ENCODE measurements at regions not wholly inside any gene's neighbourhood (a gene's known extent, or its start where the extent isn't known, plus 50 kb on each side); places are given as distances from the start of the nearest gene placed in this dataset.
"Not testable (repeated sequence)": the region's sequence is repeated elsewhere in the genome, so short reads cannot be mapped to it uniquely, and the experiment has no call there.

GRCh38 chr13:86584301-86584700 lies 785.1 kb upstream of the SLITRK6 start:
- DNase-seq, result no peak

- no peak for DNase-seq
Observed at GRCh38 chr13:86585835-86586234, 786.6 kb upstream of the SLITRK6 start.

- DNase-seq, result no peak
Observed at GRCh38 chr13:86591862-86592261, 792.6 kb upstream of the SLITRK6 start.

- DNase-seq, result no peak
Observed at GRCh38 chr13:86601351-86601750, 802.1 kb upstream of the SLITRK6 start.

GRCh38 chr13:86606264-86606663 lies 807.0 kb upstream of the SLITRK6 start:
- DNase-seq, result no peak

GRCh38 chr13:86608701-86609100 lies 809.5 kb upstream of the SLITRK6 start:
- DNase-seq, result no peak

- no peak for DNase-seq
Observed at GRCh38 chr13:86633346-86633745, 834.1 kb upstream of the SLITRK6 start.

- not testable (repeated sequence) for DNase-seq
Observed at GRCh38 chr13:86651171-86651570, 852.0 kb upstream of the SLITRK6 start.

GRCh38 chr13:86653009-86653408 lies 853.8 kb upstream of the SLITRK6 start:
- DNase-seq, result no peak

- no peak for DNase-seq
Observed at GRCh38 chr13:86655561-86655960, 856.3 kb upstream of the SLITRK6 start.

GRCh38 chr13:86660090-86660489 lies 860.9 kb upstream of the SLITRK6 start:
- no peak for DNase-seq

GRCh38 chr13:86665842-86666241 lies 866.6 kb upstream of the SLITRK6 start:
- DNase-seq, result no peak

GRCh38 chr13:86673931-86674431 lies 874.8 kb upstream of the SLITRK6 start:
- no peak for DNase-seq

GRCh38 chr13:86681223-86681622 lies 882.0 kb upstream of the SLITRK6 start:
- DNase-seq, result no peak

GRCh38 chr13:86684402-86684801 lies 885.2 kb upstream of the SLITRK6 start:
- DNase-seq, result no peak

- DNase-seq, result no peak
Observed at GRCh38 chr13:86689911-86690310, 890.7 kb upstream of the SLITRK6 start.

- no peak for DNase-seq
Observed at GRCh38 chr13:86692291-86692690, 893.1 kb upstream of the SLITRK6 start.

- no peak for DNase-seq
Observed at GRCh38 chr13:86710013-86710412, 910.8 kb upstream of the SLITRK6 start.

GRCh38 chr13:86710896-86711295 lies 911.7 kb upstream of the SLITRK6 start:
- DNase-seq, result no peak

GRCh38 chr13:86714495-86714894 lies 915.3 kb upstream of the SLITRK6 start:
- DNase-seq, result no peak

GRCh38 chr13:86725105-86725504 lies 925.9 kb upstream of the SLITRK6 start:
- DNase-seq, result no peak

- DNase-seq, result no peak
Observed at GRCh38 chr13:86729206-86729605, 930.0 kb upstream of the SLITRK6 start.

- no peak for DNase-seq
Observed at GRCh38 chr13:86731987-86732386, 932.8 kb upstream of the SLITRK6 start.

- no peak for DNase-seq
Observed at GRCh38 chr13:86737334-86737932, 933.7 kb upstream of the SLITRK5 start.

GRCh38 chr13:86741762-86742285 lies 929.3 kb upstream of the SLITRK5 start:
- DNase-seq, result no peak
